ENCODE measurements at regions not wholly inside any gene's neighbourhood (a gene's known extent, or its start where the extent isn't known, plus 50 kb on each side); places are given as distances from the start of the nearest gene placed in this dataset.
"Not testable (repeated sequence)": the region's sequence is repeated elsewhere in the genome, so short reads cannot be mapped to it uniquely, and the experiment has no call there.

DNA sequence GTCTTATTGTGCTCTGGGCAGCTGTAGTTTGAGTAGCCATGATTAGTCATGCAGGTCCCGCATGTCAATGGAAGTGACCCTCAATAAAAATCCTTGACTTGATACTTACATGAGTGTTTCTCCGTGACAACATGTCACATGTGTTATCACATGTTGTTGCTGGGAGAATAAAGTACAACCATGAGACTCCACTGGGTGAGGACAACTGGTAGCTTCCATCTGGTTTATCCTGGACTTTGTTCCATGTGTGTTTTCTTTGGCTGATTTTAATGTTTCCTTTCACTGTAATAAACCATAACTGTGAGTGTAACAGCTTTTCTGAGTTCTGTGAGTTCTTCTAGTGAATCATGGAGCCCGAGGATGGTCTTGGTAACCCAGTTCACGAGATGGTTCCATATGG lies 63.1 kb upstream of the NDN start:
- ATAC-seq (no peak), DNase-seq (no peak)
- no peak overlapping the region for H3K27ac Mint-ChIP-seq
- H3K4me3 Mint-ChIP-seq = no peak overlapping the region
- no peaks in the 10 kb centered on the region for H3K4me1 Mint-ChIP-seq
- H3K9me3 Mint-ChIP-seq = no peaks in the 10 kb centered on the region
- H3K27me3 Mint-ChIP-seq = no peaks in the 10 kb centered on the region

DNA sequence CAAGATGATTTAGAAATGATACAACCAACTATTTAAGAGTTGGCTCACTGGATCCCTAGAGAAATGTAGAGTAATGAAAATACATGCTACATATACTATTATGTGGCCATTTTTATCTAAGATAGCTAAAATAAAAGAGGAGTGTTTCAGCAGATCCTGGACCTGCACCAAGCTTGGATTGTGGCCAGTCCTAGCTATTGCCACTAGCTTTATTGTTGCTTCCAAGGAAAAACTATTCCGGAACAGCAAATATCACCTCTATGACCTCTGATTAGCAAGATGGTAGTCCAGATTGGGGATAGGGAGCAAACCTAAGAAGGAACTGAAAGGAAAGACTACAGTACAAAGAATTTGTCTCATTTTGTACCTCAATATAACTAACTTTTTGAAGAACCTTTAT lies 63.7 kb upstream of the NDN start:
- DNase-seq (no peak), ATAC-seq (no peak)
- Mint-ChIP-seq H3K27ac (no peak overlapping the region), H3K4me3 (no peak overlapping the region), H3K27me3 (no peaks in the 10 kb centered on the region), H3K4me1 (no peaks in the 10 kb centered on the region), H3K9me3 (no peaks in the 10 kb centered on the region)

DNA sequence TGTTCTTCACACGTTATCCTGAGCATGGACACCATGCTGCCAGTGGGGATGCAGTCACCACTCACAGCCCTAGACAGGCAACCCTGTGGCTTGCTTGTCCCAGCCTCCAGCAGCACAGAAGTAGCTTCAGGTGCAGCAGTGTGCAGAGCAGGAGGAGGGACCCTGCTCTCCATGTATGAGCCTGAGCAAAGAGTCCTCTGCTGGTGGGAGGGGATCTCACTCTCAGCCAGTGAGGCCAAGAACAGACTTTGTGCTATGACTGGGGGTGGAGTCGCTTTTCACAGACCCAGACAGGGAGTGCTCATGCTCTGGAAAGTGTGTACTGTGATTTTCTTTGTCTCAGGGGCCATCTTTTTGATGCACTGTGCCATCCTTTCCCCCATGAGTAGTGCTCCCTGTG lies 66.1 kb upstream of the NDN start:
- no peaks in the 10 kb centered on the region for H3K9me3 Mint-ChIP-seq
- H3K4me3 Mint-ChIP-seq = no peak overlapping the region
- H3K27me3 Mint-ChIP-seq = no peaks in the 10 kb centered on the region
- H3K4me1 Mint-ChIP-seq = no peaks in the 10 kb centered on the region
- H3K27ac Mint-ChIP-seq = no peak overlapping the region
- ATAC-seq (no peak), DNase-seq (no peak)

DNA sequence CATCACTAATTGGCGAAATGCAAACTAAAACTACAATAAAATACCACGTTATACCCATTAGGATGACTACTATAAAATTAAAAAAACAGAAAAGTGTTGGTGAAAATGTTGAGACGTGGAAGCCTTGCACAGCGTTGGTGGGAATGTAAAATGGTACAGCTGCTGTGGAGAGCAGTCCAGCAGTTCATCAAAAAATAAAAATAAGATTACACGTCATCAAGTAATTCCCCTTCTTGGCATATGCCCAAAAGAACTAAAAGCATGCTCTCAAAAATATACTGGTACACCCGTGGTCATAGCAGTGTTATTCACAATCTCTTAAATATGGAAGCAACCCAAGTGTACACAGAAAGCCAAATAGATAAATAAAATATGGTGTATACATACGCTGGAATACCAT lies 71.8 kb upstream of the NDN start:
- Mint-ChIP-seq H3K27me3 (no peaks in the 10 kb centered on the region), H3K9me3 (peaks cover 0 to 3% of the 10 kb centered on the region in 2 donors), H3K4me1 (no peaks in the 10 kb centered on the region), H3K4me3 (no peak overlapping the region), H3K27ac (peak overlapping the region in 1 of 2 donors; percentile 66)
- ATAC-seq (no peak), DNase-seq (no peak)

- Mint-ChIP-seq H3K4me1 (no peaks in the 10 kb centered on the region), H3K4me3 (no peak overlapping the region), H3K27me3 (no peaks in the 10 kb centered on the region), H3K9me3 (peaks cover 5 to 14% of the 10 kb centered on the region in 2 donors), H3K27ac (no peak overlapping the region)
- ATAC-seq (no peak), DNase-seq (no peak)
Measured at GRCh38 chr15:23760024-23760423, 72.9 kb upstream of the NDN start.

- Mint-ChIP-seq H3K4me3 (no peak overlapping the region), H3K27me3 (no peaks in the 10 kb centered on the region), H3K4me1 (no peaks in the 10 kb centered on the region), H3K9me3 (peaks cover 12 to 17% of the 10 kb centered on the region in 2 donors), H3K27ac (no peak overlapping the region)
- ATAC-seq (no peak), DNase-seq (no peak)
Measured at GRCh38 chr15:23761386-23761785, 74.3 kb upstream of the NDN start.

- Mint-ChIP-seq H3K4me3 (no peak overlapping the region), H3K4me1 (no peaks in the 10 kb centered on the region), H3K27me3 (no peaks in the 10 kb centered on the region), H3K9me3 (peaks cover 13 to 17% of the 10 kb centered on the region in 2 donors), H3K27ac (no peak overlapping the region)
- ATAC-seq (no peak), DNase-seq (no peak)
Measured at GRCh38 chr15:23762026-23762425, 74.9 kb upstream of the NDN start.

- H3K27ac Mint-ChIP-seq = no peak overlapping the region
- H3K4me1 Mint-ChIP-seq = no peaks in the 10 kb centered on the region
- DNase-seq (no peak), ATAC-seq (no peak)
- no peaks in the 10 kb centered on the region for H3K27me3 Mint-ChIP-seq
- H3K4me3 Mint-ChIP-seq = no peak overlapping the region
- H3K9me3 Mint-ChIP-seq = peaks cover 13 to 27% of the 10 kb centered on the region in 2 donors
Measured at GRCh38 chr15:23763021-23763420, 75.9 kb upstream of the NDN start.

- no peak for ATAC-seq
- no peak for DNase-seq
- H3K4me3 Mint-ChIP-seq = no peak overlapping the region
- H3K27ac Mint-ChIP-seq = no peak overlapping the region
- peaks cover 13 to 30% of the 10 kb centered on the region in 2 donors for H3K9me3 Mint-ChIP-seq
- no peaks in the 10 kb centered on the region for H3K4me1 Mint-ChIP-seq
- no peaks in the 10 kb centered on the region for H3K27me3 Mint-ChIP-seq
Measured at GRCh38 chr15:23764306-23764705, 77.2 kb upstream of the NDN start.

DNA sequence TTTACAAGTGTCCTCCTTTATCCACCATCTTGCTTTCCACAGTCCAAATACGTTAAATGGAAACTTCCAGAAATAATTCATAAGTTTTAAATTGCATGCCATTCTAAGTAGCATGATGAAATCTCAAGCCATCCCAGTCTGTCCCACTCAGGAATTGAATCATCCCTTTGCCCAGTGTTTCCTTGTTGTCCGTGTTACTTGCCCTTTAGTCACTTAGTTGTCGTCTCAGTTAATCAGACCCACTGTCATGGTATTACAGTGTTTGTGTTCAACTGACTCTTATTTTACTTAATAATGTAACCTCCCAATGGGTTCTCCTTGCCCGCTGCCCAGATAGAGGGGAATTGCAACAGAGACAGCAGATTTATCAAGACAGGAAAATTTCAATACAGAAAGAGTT lies 77.6 kb upstream of the NDN start:
- no peaks in the 10 kb centered on the region for H3K4me1 Mint-ChIP-seq
- H3K4me3 Mint-ChIP-seq = no peak overlapping the region
- ATAC-seq = no peak

GRCh38 chr15:23766779-23767178 lies 79.7 kb upstream of the NDN start:
- H3K27me3 Mint-ChIP-seq, H3K4me1 Mint-ChIP-seq, H3K4me3 Mint-ChIP-seq, DNase-seq, ATAC-seq, H3K27ac Mint-ChIP-seq: not testable (repeated sequence)
- H3K9me3 Mint-ChIP-seq = peaks cover 19 to 38% of the 10 kb centered on the region in 2 donors

More for the DNA sequence above, 77.6 kb upstream of the NDN start:
- Mint-ChIP-seq H3K27ac (peak overlapping the region in 1 of 2 donors; percentile 50), H3K9me3 (peaks cover 13 to 30% of the 10 kb centered on the region in 2 donors), H3K27me3 (no peaks in the 10 kb centered on the region)
- DNase-seq = no peak

- Mint-ChIP-seq H3K4me1 (no peaks in the 10 kb centered on the region), H3K27me3 (no peaks in the 10 kb centered on the region), H3K9me3 (peaks cover 20 to 39% of the 10 kb centered on the region in 2 donors), H3K27ac (no peak overlapping the region), H3K4me3 (no peak overlapping the region)
- DNase-seq (no peak), ATAC-seq (no peak)
Measured at GRCh38 chr15:23773093-23773492, 86.0 kb upstream of the NDN start.

DNA sequence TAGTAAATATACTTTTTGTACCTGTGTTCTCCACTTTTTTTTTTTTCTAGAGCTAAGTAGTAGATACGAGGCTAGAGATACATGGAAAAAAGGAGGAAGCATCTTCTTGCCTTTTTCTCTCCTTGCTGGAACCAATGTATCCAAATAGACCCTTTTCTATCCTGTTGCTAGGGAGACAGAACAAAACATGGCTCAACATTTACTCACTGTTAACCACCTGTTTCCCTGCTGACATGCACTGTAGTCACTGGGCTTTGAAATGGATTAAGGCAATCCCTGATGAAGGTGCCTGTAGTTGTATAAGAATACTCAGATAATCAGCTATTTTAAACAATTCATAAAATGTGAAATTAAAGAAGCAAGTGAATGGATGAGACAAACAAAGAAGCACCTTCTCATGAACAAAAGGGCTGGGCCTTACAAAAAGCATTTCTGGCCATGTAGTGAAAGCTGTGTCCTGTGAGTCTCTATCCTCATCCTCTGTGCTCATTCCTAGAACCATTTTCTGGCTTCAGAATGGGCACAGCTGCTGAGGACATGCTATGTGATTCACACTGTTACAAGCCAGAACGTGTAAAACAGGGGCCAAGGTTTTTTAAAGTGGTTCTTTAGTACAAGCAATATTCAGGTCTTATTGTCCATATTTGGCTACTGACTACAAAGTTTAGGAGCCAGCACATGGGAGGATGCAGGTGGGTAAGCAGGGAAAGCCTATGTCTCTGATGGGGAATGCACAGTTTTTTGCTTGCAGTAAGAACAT lies 100.4 kb upstream of the NDN start:
- ATAC-seq = no peak
- Mint-ChIP-seq H3K27me3 (peaks cover 12% of the 10 kb centered on the region), H3K27ac (peak overlapping the region in 1 of 2 donors; percentile 48), H3K9me3 (peaks cover 0 to 17% of the 10 kb centered on the region in 2 donors), H3K4me1 (no peaks in the 10 kb centered on the region), H3K4me3 (no peak overlapping the region)
- DNase-seq = no peak

DNA sequence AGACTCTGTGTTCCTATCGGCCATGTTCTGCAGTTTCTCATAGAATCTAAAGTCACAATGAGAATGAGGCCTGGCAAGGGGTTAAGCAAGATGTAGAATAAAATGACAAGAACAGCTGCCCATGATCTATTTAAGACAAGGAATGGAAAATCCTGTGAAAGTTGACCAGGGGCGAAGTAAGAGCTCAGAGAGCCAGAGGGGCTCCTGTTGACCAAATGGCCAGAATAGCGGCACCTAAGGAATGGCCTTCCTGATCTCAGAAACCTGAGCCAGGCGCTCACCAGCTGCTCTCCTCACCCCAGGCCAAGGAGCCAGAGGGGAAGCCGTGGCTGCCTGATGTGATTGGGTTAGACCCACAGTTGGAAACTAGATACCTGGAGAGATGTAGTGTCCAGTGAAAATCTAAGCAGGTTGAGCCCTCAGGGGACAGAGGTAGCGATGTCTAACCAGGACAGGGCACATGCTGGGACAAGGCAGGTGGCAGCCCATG lies 106.1 kb upstream of the NDN start:
- H3K4me1 Mint-ChIP-seq = no peaks in the 10 kb centered on the region
- H3K9me3 Mint-ChIP-seq = peaks cover 16 to 24% of the 10 kb centered on the region in 2 donors
- ATAC-seq = no peak
- H3K27ac Mint-ChIP-seq = no peak overlapping the region
- H3K4me3 Mint-ChIP-seq = no peak overlapping the region
- DNase-seq = no peak
- H3K27me3 Mint-ChIP-seq = peaks cover 9% of the 10 kb centered on the region

GRCh38 chr15:23797747-23798446 lies 110.8 kb upstream of the NDN start:
- no peak for DNase-seq
- Mint-ChIP-seq H3K27ac (peak overlapping the region in 1 of 2 donors; percentile 89), H3K4me3 (no peak overlapping the region), H3K4me1 (no peaks in the 10 kb centered on the region), H3K9me3 (peaks cover 16 to 26% of the 10 kb centered on the region in 2 donors), H3K27me3 (peaks cover 9% of the 10 kb centered on the region)
- ATAC-seq = no peak

GRCh38 chr15:23801881-23802280 lies 114.8 kb upstream of the NDN start:
- no peak overlapping the region for H3K4me3 Mint-ChIP-seq
- peaks cover 11 to 30% of the 10 kb centered on the region in 2 donors for H3K9me3 Mint-ChIP-seq
- no peaks in the 10 kb centered on the region for H3K4me1 Mint-ChIP-seq
- no peak for ATAC-seq
- no peak for DNase-seq
- H3K27me3 Mint-ChIP-seq = peaks cover 9% of the 10 kb centered on the region
- no peak overlapping the region for H3K27ac Mint-ChIP-seq

Measured in stimulated activated naive CD8-positive, alpha-beta T cell treated with anti-CD3 and anti-CD28 coated beads, Interleukin-15, amount 100 ng/mL, for 72 hours (primary cell).